ENCODE measurements at regions not wholly inside any gene's neighbourhood (a gene's known extent, or its start where the extent isn't known, plus 50 kb on each side); places are given as distances from the start of the nearest gene placed in this dataset.

DNA sequence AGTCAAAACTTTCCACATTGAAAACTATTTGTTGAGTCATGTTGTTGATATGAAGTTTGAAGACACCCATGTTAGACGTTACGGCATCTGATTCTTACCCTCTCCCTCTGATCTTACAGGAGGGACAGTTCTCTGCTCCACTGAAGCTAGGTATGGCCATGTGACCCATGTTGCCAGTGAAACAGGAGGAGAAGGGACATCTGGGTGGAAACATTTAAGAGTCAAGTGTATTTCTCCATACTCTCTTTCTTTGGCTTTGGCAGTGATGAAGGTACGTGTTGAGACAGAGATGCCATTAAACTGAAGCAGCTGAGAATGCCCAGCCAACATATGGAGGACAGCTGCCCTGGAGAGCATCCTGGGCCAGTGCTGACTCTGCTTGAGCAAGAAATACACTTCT lies 198.4 kb upstream of the PTGFR start:
- Histone ChIP-seq H3K27ac (ENCODE audit: insufficient read depth in 1 of 2, low read depth in 1 of 2, low read length in 2 of 2, poor library complexity in 1 of 2, severe bottlenecking in 2 of 2) (no peak overlapping the region), H3K4me1 (ENCODE audit: control extremely low read depth in 1 of 4, control insufficient read depth in 4 of 4, insufficient read depth in 4 of 4, low read length in 3 of 4) (no peaks in the 10 kb centered on the region), H3K9me3 (ENCODE audit: control extremely low read depth in 1 of 5, control insufficient read depth in 4 of 5, insufficient read depth in 2 of 5, low read depth in 1 of 5, low read length in 4 of 5) (no peaks in the 10 kb centered on the region), H3K4me3 (ENCODE audit: control insufficient read depth in 1 of 7, extremely low read depth in 1 of 7, insufficient read depth in 4 of 7, low read depth in 2 of 7, low read length in 6 of 7) (no peak overlapping the region), H3K27me3 (replicated peaks in 2 of 5; ENCODE audit: control insufficient read depth in 4 of 5, insufficient read depth in 5 of 5, low read length in 4 of 5) (peaks cover 0 to 2% (median 0%) of the 10 kb centered on the region in 5 experiments), H3K36me3 (ENCODE audit: control insufficient read depth in 4 of 4, insufficient read depth in 4 of 4, low read length in 3 of 4) (no peaks in the 10 kb centered on the region)
- POLR2A ChIA-PET: no interaction called here
- no peak for DNase-seq
- CTCF ChIA-PET: no interaction called here
- WGBS (ENCODE audit: insufficient coverage): no CpG with 5 or more reads among the region's 3 CpGs

DNA sequence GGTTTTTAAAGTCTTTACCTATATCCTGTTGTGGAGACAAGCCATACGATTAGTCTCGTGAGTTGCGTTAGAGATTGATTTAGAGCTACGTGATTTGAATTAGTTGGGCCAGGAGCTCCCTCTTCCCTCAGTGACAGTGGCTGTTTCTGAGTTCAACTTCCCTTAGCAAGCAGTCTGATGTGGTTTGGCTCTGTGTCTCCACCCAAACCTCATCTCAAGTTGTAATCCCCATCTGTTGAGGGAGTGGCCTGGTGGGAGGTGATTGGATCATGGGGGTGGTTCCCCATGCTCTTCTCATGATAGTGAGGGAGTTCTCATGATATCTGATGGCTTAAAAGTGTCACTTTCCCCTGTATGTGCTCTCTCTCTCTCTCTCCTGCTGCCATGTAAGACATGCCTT lies 192.9 kb upstream of the PTGFR start:
- ChIA-PET POLR2A (no interaction called here), CTCF (interaction anchor here (1.0 kb wide), 1 partner anchor 21 kb away, joined by 3 read pairs; no protein-coding TSS in a partner anchor)
- H3K4me1 ChIP-seq (ENCODE audit: control extremely low read depth in 1 of 4, control insufficient read depth in 4 of 4, insufficient read depth in 4 of 4, low read length in 3 of 4): no peaks in the 10 kb centered on the region
- H3K9me3 ChIP-seq (ENCODE audit: control extremely low read depth in 1 of 5, control insufficient read depth in 4 of 5, insufficient read depth in 2 of 5, low read depth in 1 of 5, low read length in 4 of 5): peaks cover 0 to 2% (median 0%) of the 10 kb centered on the region in 5 experiments
- H3K27ac ChIP-seq (ENCODE audit: insufficient read depth in 1 of 2, low read depth in 1 of 2, low read length in 2 of 2, poor library complexity in 1 of 2, severe bottlenecking in 2 of 2): no peak overlapping the region
- H3K27me3 ChIP-seq (replicated peaks in 2 of 5; ENCODE audit: control insufficient read depth in 4 of 5, insufficient read depth in 5 of 5, low read length in 4 of 5): no peaks in the 10 kb centered on the region
- WGBS (ENCODE audit: insufficient coverage): 96% methylated on average over 4 of the region's 4 CpGs
- no peak for DNase-seq
- H3K36me3 ChIP-seq (ENCODE audit: control insufficient read depth in 4 of 4, insufficient read depth in 4 of 4, low read length in 3 of 4): no peaks in the 10 kb centered on the region
- no peak overlapping the region for H3K4me3 ChIP-seq (ENCODE audit: control insufficient read depth in 1 of 7, extremely low read depth in 1 of 7, insufficient read depth in 4 of 7, low read depth in 2 of 7, low read length in 6 of 7)

DNA sequence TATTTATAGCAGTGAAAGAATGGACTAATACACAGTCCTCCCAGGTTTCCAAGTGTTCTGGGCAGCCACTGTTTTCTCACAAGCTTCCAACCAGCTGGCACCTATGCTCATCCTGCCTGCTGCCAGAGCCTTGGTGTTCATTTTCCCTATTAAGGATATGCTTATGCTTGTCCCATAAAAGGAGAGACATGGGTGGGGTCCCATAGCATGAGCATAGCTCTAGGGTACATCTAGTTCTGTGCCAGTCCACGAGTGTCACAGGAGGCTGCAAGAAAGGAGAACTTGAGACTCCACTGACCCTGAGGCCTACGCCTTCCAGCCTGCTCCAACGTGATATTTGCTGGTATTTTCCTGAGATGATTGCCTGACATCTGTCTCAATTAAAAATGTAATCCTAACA lies 192.4 kb upstream of the PTGFR start:
- DNase-seq: no peak
- CTCF ChIA-PET: interaction anchor here (1.0 kb wide), 1 partner anchor 21 kb away, joined by 3 read pairs; no protein-coding TSS in a partner anchor
- POLR2A ChIA-PET: no interaction called here
- Histone ChIP-seq H3K9me3 (ENCODE audit: control extremely low read depth in 1 of 5, control insufficient read depth in 4 of 5, insufficient read depth in 2 of 5, low read depth in 1 of 5, low read length in 4 of 5) (peaks cover 0 to 2% (median 0%) of the 10 kb centered on the region in 5 experiments), H3K27me3 (replicated peaks in 2 of 5; ENCODE audit: control insufficient read depth in 4 of 5, insufficient read depth in 5 of 5, low read length in 4 of 5) (no peaks in the 10 kb centered on the region), H3K4me1 (ENCODE audit: control extremely low read depth in 1 of 4, control insufficient read depth in 4 of 4, insufficient read depth in 4 of 4, low read length in 3 of 4) (no peaks in the 10 kb centered on the region), H3K27ac (ENCODE audit: insufficient read depth in 1 of 2, low read depth in 1 of 2, low read length in 2 of 2, poor library complexity in 1 of 2, severe bottlenecking in 2 of 2) (no peak overlapping the region), H3K36me3 (ENCODE audit: control insufficient read depth in 4 of 4, insufficient read depth in 4 of 4, low read length in 3 of 4) (no peaks in the 10 kb centered on the region), H3K4me3 (ENCODE audit: control insufficient read depth in 1 of 7, extremely low read depth in 1 of 7, insufficient read depth in 4 of 7, low read depth in 2 of 7, low read length in 6 of 7) (no peak overlapping the region)
- WGBS (ENCODE audit: insufficient coverage): 88% methylated on average over 3 of the region's 3 CpGs

DNA sequence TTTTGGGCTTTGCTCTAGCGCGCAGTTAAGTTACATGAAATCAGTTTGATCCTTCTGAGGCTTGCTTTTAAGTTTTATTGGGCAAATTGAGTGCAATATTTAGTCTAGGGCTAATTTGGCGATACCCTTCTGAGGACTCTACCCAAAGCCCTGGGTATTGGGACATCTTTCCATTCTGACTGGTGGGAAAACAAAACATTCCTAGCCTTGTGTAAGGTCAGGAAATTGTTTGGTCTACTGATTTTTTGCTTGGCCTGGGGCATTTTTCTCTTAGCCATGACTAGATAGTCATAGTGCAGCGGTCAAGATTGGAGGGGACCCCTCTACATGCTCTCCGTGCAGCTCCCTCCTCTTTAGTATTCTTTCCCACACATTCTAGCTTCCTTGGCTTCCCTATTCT lies 189.6 kb upstream of the PTGFR start:
- WGBS (ENCODE audit: insufficient coverage): 95% methylated on average over 4 of the region's 5 CpGs
- no peak overlapping the region for H3K4me3 ChIP-seq (ENCODE audit: control insufficient read depth in 1 of 7, extremely low read depth in 1 of 7, insufficient read depth in 4 of 7, low read depth in 2 of 7, low read length in 6 of 7)
- no peak for DNase-seq
- peaks cover 0 to 2% (median 0%) of the 10 kb centered on the region in 5 experiments for H3K9me3 ChIP-seq (ENCODE audit: control extremely low read depth in 1 of 5, control insufficient read depth in 4 of 5, insufficient read depth in 2 of 5, low read depth in 1 of 5, low read length in 4 of 5)
- no peaks in the 10 kb centered on the region for H3K4me1 ChIP-seq (ENCODE audit: control extremely low read depth in 1 of 4, control insufficient read depth in 4 of 4, insufficient read depth in 4 of 4, low read length in 3 of 4)
- no peak overlapping the region for H3K27ac ChIP-seq (ENCODE audit: insufficient read depth in 1 of 2, low read depth in 1 of 2, low read length in 2 of 2, poor library complexity in 1 of 2, severe bottlenecking in 2 of 2)
- POLR2A ChIA-PET: no interaction called here
- H3K36me3 ChIP-seq (ENCODE audit: control insufficient read depth in 4 of 4, insufficient read depth in 4 of 4, low read length in 3 of 4): no peaks in the 10 kb centered on the region
- H3K27me3 ChIP-seq (replicated peaks in 2 of 5; ENCODE audit: control insufficient read depth in 4 of 5, insufficient read depth in 5 of 5, low read length in 4 of 5): no peaks in the 10 kb centered on the region
- CTCF ChIA-PET: no interaction called here

DNA sequence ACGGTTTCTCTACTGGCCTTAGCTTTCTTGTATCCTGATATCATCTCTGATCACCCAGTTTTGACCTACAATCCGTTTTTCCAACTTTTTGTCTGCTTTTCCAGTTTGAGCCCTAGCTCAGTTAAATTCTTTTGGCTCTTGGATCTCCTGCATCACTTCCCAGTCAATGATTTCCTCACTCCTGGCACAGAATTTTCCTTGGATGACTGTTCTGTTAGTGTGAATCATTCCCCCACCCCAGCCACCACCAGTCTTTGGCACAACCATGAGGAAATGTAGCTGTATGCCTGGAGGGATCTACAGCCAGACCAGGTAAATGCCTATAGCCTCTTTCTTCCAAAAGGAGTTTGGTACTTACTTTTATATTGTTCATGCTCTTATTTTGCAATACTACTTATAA lies 187.2 kb upstream of the PTGFR start:
- ChIA-PET POLR2A (no interaction called here), CTCF (no interaction called here)
- WGBS (ENCODE audit: insufficient coverage): 72% methylated on average over 2 of the region's 2 CpGs
- H3K36me3 ChIP-seq (ENCODE audit: control insufficient read depth in 4 of 4, insufficient read depth in 4 of 4, low read length in 3 of 4): no peaks in the 10 kb centered on the region
- no peaks in the 10 kb centered on the region for H3K9me3 ChIP-seq (ENCODE audit: control extremely low read depth in 1 of 5, control insufficient read depth in 4 of 5, insufficient read depth in 2 of 5, low read depth in 1 of 5, low read length in 4 of 5)
- no peaks in the 10 kb centered on the region for H3K4me1 ChIP-seq (ENCODE audit: control extremely low read depth in 1 of 4, control insufficient read depth in 4 of 4, insufficient read depth in 4 of 4, low read length in 3 of 4)
- H3K4me3 ChIP-seq (ENCODE audit: control insufficient read depth in 1 of 7, extremely low read depth in 1 of 7, insufficient read depth in 4 of 7, low read depth in 2 of 7, low read length in 6 of 7): no peak overlapping the region
- no peak for DNase-seq
- no peak overlapping the region for H3K27ac ChIP-seq (ENCODE audit: insufficient read depth in 1 of 2, low read depth in 1 of 2, low read length in 2 of 2, poor library complexity in 1 of 2, severe bottlenecking in 2 of 2)
- H3K27me3 ChIP-seq (replicated peaks in 2 of 5; ENCODE audit: control insufficient read depth in 4 of 5, insufficient read depth in 5 of 5, low read length in 4 of 5): no peaks in the 10 kb centered on the region

DNA sequence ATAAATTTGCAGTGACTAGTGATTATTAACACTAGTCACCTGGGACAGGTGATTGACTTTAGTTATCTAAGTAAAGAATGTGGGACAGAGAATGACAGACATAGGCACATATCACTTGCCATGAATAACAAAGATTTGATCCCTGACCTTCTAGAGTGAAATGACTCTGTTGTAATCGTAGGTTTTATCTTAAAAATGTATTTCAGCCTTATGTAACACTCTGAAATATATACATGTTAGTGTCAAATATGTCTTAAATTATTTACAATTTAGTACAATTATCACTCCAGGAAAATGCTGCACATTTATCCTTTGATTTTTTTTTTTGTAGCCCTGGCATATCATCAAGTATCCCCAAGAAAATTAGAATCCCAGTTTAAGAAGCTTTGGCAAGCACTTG lies 186.4 kb upstream of the PTGFR start:
- Histone ChIP-seq H3K27ac (ENCODE audit: insufficient read depth in 1 of 2, low read depth in 1 of 2, low read length in 2 of 2, poor library complexity in 1 of 2, severe bottlenecking in 2 of 2) (no peak overlapping the region), H3K9me3 (ENCODE audit: control extremely low read depth in 1 of 5, control insufficient read depth in 4 of 5, insufficient read depth in 2 of 5, low read depth in 1 of 5, low read length in 4 of 5) (no peaks in the 10 kb centered on the region), H3K27me3 (replicated peaks in 2 of 5; ENCODE audit: control insufficient read depth in 4 of 5, insufficient read depth in 5 of 5, low read length in 4 of 5) (no peaks in the 10 kb centered on the region), H3K4me3 (ENCODE audit: control insufficient read depth in 1 of 7, extremely low read depth in 1 of 7, insufficient read depth in 4 of 7, low read depth in 2 of 7, low read length in 6 of 7) (no peak overlapping the region), H3K4me1 (ENCODE audit: control extremely low read depth in 1 of 4, control insufficient read depth in 4 of 4, insufficient read depth in 4 of 4, low read length in 3 of 4) (no peaks in the 10 kb centered on the region), H3K36me3 (ENCODE audit: control insufficient read depth in 4 of 4, insufficient read depth in 4 of 4, low read length in 3 of 4) (no peaks in the 10 kb centered on the region)
- DNase-seq: no peak
- POLR2A ChIA-PET: no interaction called here
- WGBS (ENCODE audit: insufficient coverage): no CpG with 5 or more reads among the region's 1 CpG
- CTCF ChIA-PET: no interaction called here

DNA sequence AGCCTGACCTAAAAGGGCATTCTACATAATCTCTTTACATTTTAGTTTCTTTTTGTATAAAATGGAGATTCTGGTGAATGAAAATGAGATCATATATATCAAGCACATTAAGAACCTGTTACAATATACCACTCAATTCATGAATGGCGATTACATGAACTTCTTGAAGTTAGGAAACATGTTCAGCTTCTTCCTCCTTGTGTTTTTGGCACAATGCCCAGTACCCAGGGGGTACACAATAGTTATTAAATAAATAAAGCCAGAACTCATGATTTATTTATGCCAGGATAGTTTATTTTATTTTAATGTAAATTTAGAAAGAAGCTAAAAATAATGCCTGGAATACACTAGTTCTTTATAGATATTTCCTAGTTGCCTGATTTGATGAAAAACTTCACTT lies 186.0 kb upstream of the PTGFR start:
- H3K9me3 ChIP-seq (ENCODE audit: control extremely low read depth in 1 of 5, control insufficient read depth in 4 of 5, insufficient read depth in 2 of 5, low read depth in 1 of 5, low read length in 4 of 5): no peaks in the 10 kb centered on the region
- WGBS (ENCODE audit: insufficient coverage): no CpG with 5 or more reads among the region's 1 CpG
- CTCF ChIA-PET: interaction anchor here (0.6 kb wide), 1 partner anchor 507 kb away, joined by 4 read pairs; no protein-coding TSS in a partner anchor

More for the DNA sequence above, 186.0 kb upstream of the PTGFR start:
- Histone ChIP-seq H3K4me1 (ENCODE audit: control extremely low read depth in 1 of 4, control insufficient read depth in 4 of 4, insufficient read depth in 4 of 4, low read length in 3 of 4) (no peaks in the 10 kb centered on the region), H3K27ac (ENCODE audit: insufficient read depth in 1 of 2, low read depth in 1 of 2, low read length in 2 of 2, poor library complexity in 1 of 2, severe bottlenecking in 2 of 2) (no peak overlapping the region), H3K36me3 (ENCODE audit: control insufficient read depth in 4 of 4, insufficient read depth in 4 of 4, low read length in 3 of 4) (no peaks in the 10 kb centered on the region), H3K4me3 (ENCODE audit: control insufficient read depth in 1 of 7, extremely low read depth in 1 of 7, insufficient read depth in 4 of 7, low read depth in 2 of 7, low read length in 6 of 7) (no peak overlapping the region), H3K27me3 (replicated peaks in 2 of 5; ENCODE audit: control insufficient read depth in 4 of 5, insufficient read depth in 5 of 5, low read length in 4 of 5) (no peaks in the 10 kb centered on the region)
- DNase-seq: no peak
- POLR2A ChIA-PET: no interaction called here
